ENCODE measurements at regions not wholly inside any gene's neighbourhood (a gene's known extent, or its start where the extent isn't known, plus 50 kb on each side); places are given as distances from the start of the nearest gene placed in this dataset.

- TF ChIP-seq SPI1 (IDR thresholded peaks at IDR 0.05; ENCODE audit: borderline replicate concordance, low read depth) (no peak), REST (IDR thresholded peaks at IDR 0.05; ENCODE audit: insufficient replicate concordance, low read depth) (no peak)
- no peak overlapping the region for H3K27ac ChIP-seq (replicated peaks)
- no peak overlapping the region for H3K4me3 ChIP-seq (replicated peaks; ENCODE audit: insufficient read depth, low read length)
- no peak for DNase-seq (ENCODE audit: low read depth in 1 of 2, low spot score in 1 of 2)
- no peaks in the 10 kb centered on the region for H3K27me3 ChIP-seq (ENCODE audit: insufficient read depth, poor library complexity, severe bottlenecking)
These were observed 149.2 kb upstream of the GAS1 start for GRCh38 chr9:87096506-87096905.

GRCh38 chr9:87097238-87097637 lies 149.9 kb upstream of the GAS1 start:
- no peak overlapping the region for H3K27ac ChIP-seq (replicated peaks)
- H3K4me3 ChIP-seq (replicated peaks; ENCODE audit: insufficient read depth, low read length), result no peak overlapping the region
- TF ChIP-seq GABPA (IDR thresholded peaks at IDR 0.05; ENCODE audit: low read depth), result no peak
- no peak for TF ChIP-seq CTCF (IDR thresholded peaks at IDR 0.05; ENCODE audit: insufficient read depth, low read length)
- TF ChIP-seq REST (IDR thresholded peaks at IDR 0.05; ENCODE audit: insufficient replicate concordance, low read depth), result no peak
- TF ChIP-seq POLR2AphosphoS5 (IDR thresholded peaks at IDR 0.05; ENCODE audit: low read depth), result no peak
- DNase-seq (ENCODE audit: low read depth in 1 of 2, low spot score in 1 of 2), result no peak
- H3K27me3 ChIP-seq (ENCODE audit: insufficient read depth, poor library complexity, severe bottlenecking), result no peaks in the 10 kb centered on the region

- Histone ChIP-seq H3K27me3 (ENCODE audit: insufficient read depth, poor library complexity, severe bottlenecking) (no peaks in the 10 kb centered on the region), H3K4me3 (replicated peaks; ENCODE audit: insufficient read depth, low read length) (no peak overlapping the region), H3K27ac (replicated peaks) (no peak overlapping the region)
- no peak for TF ChIP-seq POLR2AphosphoS5 (IDR thresholded peaks at IDR 0.05; ENCODE audit: low read depth)
- no peak for TF ChIP-seq GABPA (IDR thresholded peaks at IDR 0.05; ENCODE audit: low read depth)
- no peak for TF ChIP-seq SPI1 (IDR thresholded peaks at IDR 0.05; ENCODE audit: borderline replicate concordance, low read depth)
- TF ChIP-seq CTCF (IDR thresholded peaks at IDR 0.05; ENCODE audit: insufficient read depth, low read length), result no peak
- TF ChIP-seq REST (IDR thresholded peaks at IDR 0.05; ENCODE audit: insufficient replicate concordance, low read depth), result no peak
- no peak for DNase-seq (ENCODE audit: low read depth in 1 of 2, low spot score in 1 of 2)
These were observed 152.1 kb upstream of the GAS1 start for GRCh38 chr9:87099407-87099806.

GRCh38 chr9:87100001-87100400 lies 152.7 kb upstream of the GAS1 start:
- no peak overlapping the region for H3K4me3 ChIP-seq (replicated peaks; ENCODE audit: insufficient read depth, low read length)
- TF ChIP-seq SPI1 (IDR thresholded peaks at IDR 0.05; ENCODE audit: borderline replicate concordance, low read depth), result no peak
- TF ChIP-seq GABPA (IDR thresholded peaks at IDR 0.05; ENCODE audit: low read depth), result no peak
- TF ChIP-seq POLR2AphosphoS5 (IDR thresholded peaks at IDR 0.05; ENCODE audit: low read depth), result no peak
- no peak for TF ChIP-seq CTCF (IDR thresholded peaks at IDR 0.05; ENCODE audit: insufficient read depth, low read length)
- TF ChIP-seq REST (IDR thresholded peaks at IDR 0.05; ENCODE audit: insufficient replicate concordance, low read depth), result no peak
- no peaks in the 10 kb centered on the region for H3K27me3 ChIP-seq (ENCODE audit: insufficient read depth, poor library complexity, severe bottlenecking)
- DNase-seq (ENCODE audit: low read depth in 1 of 2, low spot score in 1 of 2), result no peak
- no peak overlapping the region for H3K27ac ChIP-seq (replicated peaks)
